Tibial nerve (tissue), 4 donors: ENCODE measurements at regions not wholly inside any gene's neighbourhood (a gene's known extent, or its start where the extent isn't known, plus 50 kb on each side); places are given as distances from the start of the nearest gene placed in this dataset. TPM values are rescaled to one million over a fixed set of nuclear protein-coding genes. Genes with fewer than 3 reads are reported as not detected.

ENCODE experiments used
- DNase-seq, 2 donors: peaks; one replicate each; pipeline ENCODE4 v3.0.0-alpha.2; 2019; ENCODE audit warnings: low spot score in 2 of 2
- H3K27ac ChIP-seq, 4 donors: fragments of 200-600 bp; sonication (generic) in 3 of 4; one replicate each; pipeline ENCODE4 v1.5.1; 2017 to 2019; ENCODE audit warnings: mild to moderate bottlenecking in 1 of 4
- H3K27me3 ChIP-seq, 2 donors: fragments of 200-600 bp; sonication (generic) in 1 of 2; one replicate each; pipeline versions ENCODE4 v1.5.1 to v1.6.0; 2017 to 2019
- H3K36me3 ChIP-seq, 3 donors: fragments of 200-600 bp; sonication (generic); one replicate each; pipeline ENCODE4 v1.5.1; 2018 to 2019
- H3K4me1 ChIP-seq, 4 donors: fragments of 200-600 bp; sonication (generic) in 3 of 4; one replicate each; pipeline ENCODE4 v1.5.1; 2017 to 2019
- H3K4me3 ChIP-seq, 4 donors: fragments of 200-600 bp; sonication (generic) in 3 of 4; one replicate each; pipeline ENCODE4 v1.5.1; 2017 to 2019; ENCODE audit warnings: mild to moderate bottlenecking in 1 of 4, moderate library complexity in 1 of 4
- H3K9me3 ChIP-seq, 4 donors: fragments of 200-600 bp; sonication (generic) in 3 of 4; one replicate each; pipeline ENCODE4 v1.5.1; 2017 to 2019
- EP300 ChIP-seq, 2 donors: sonication (generic); formaldehyde crosslinking; IDR thresholded peaks; one replicate each; pipeline ENCODE4 v1.6.1; 2017; ENCODE audit warnings: antibody characterized with exemption in 2 of 2, mild to moderate bottlenecking in 1 of 2
- POLR2A ChIP-seq, 2 donors: fragments of 450-650 bp; IDR thresholded peaks; one replicate each; pipeline ENCODE4 v1.6.1; 2017; ENCODE audit warnings: antibody characterized with exemption in 2 of 2, mild to moderate bottlenecking in 2 of 2, moderate library complexity in 2 of 2
- small RNA-seq: library from RNA; depleted of rRNA; stranded (forward); fragments of <200 nt; gene quantifications from one replicate; pipeline ENCODE3, GENCODE V24; 2016
- TF ChIP-seq, protein P1 (sequence below), 5 experiments: fragments of 200-600 bp in 3 of 5; fragments of 450-650 bp in 2 of 5; sonication (generic) in 3 of 5; IDR thresholded peaks; one replicate each; pipeline ENCODE4 v1.5.1; 2016 to 2019; ENCODE audit warnings: antibody characterized with exemption in 5 of 5, mild to moderate bottlenecking in 3 of 5, moderate library complexity in 2 of 5

DNA sequence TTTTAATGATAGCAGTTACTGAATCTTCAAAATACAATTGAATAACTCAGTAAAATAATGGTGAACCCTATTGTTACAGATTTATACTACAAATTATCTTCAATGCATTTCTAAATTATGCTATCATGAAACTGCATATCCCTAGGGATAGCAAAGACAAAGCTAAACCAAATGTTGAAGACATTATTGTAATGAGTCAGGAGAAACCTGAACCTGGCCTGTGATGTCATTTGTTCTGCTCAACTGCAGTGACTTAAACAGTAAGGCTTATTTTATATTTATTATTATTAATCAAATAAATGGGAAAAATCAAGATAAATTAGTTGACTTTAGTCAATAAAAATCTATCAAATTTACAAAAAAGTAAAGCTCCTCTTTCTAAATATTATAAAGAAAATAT is 100.3 kb downstream of the UCHL5 start:
- Histone ChIP-seq H3K4me1 (no peaks in the 10 kb centered on the region), H3K27me3 (no peaks in the 10 kb centered on the region), H3K4me3 (no peak overlapping the region), H3K36me3 (no peaks in the 10 kb centered on the region), H3K27ac (no peak overlapping the region), H3K9me3 (no peaks in the 10 kb centered on the region)
- TF ChIP-seq, protein P1, sequence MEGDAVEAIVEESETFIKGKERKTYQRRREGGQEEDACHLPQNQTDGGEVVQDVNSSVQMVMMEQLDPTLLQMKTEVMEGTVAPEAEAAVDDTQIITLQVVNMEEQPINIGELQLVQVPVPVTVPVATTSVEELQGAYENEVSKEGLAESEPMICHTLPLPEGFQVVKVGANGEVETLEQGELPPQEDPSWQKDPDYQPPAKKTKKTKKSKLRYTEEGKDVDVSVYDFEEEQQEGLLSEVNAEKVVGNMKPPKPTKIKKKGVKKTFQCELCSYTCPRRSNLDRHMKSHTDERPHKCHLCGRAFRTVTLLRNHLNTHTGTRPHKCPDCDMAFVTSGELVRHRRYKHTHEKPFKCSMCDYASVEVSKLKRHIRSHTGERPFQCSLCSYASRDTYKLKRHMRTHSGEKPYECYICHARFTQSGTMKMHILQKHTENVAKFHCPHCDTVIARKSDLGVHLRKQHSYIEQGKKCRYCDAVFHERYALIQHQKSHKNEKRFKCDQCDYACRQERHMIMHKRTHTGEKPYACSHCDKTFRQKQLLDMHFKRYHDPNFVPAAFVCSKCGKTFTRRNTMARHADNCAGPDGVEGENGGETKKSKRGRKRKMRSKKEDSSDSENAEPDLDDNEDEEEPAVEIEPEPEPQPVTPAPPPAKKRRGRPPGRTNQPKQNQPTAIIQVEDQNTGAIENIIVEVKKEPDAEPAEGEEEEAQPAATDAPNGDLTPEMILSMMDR (IDR thresholded peaks at IDR 0.05), result no peak
- TF ChIP-seq EP300 (IDR thresholded peaks at IDR 0.05) (no peak), POLR2A (IDR thresholded peaks at IDR 0.05) (no peak)
- no peak for DNase-seq

- H3K9me3 ChIP-seq, result no peaks in the 10 kb centered on the region
- H3K36me3 ChIP-seq, result no peaks in the 10 kb centered on the region
- H3K4me3 ChIP-seq, result no peak overlapping the region
- no peak overlapping the region for H3K27ac ChIP-seq
- no peak for DNase-seq
- no peaks in the 10 kb centered on the region for H3K4me1 ChIP-seq
- no peaks in the 10 kb centered on the region for H3K27me3 ChIP-seq
- TF ChIP-seq POLR2A (IDR thresholded peaks at IDR 0.05) (no peak), EP300 (IDR thresholded peaks at IDR 0.05) (no peak)
- TF ChIP-seq, protein P1 (IDR thresholded peaks at IDR 0.05), result no peak
Measured at GRCh38 chr1:192959657-192960186, 99.4 kb downstream of the UCHL5 start.

Small RNA genes lying in the stretch of these regions (small RNA-seq; reads per million reads assigned to genes)
- gene RN7SKP126, result not detected
